ENCODE measurements at regions not wholly inside any gene's neighbourhood (a gene's known extent, or its start where the extent isn't known, plus 50 kb on each side); places are given as distances from the start of the nearest gene placed in this dataset.

- H3K4me3 ChIP-seq (ENCODE audit: control insufficient read depth, low read depth, low read length): no peak overlapping the region
- no peak for TF ChIP-seq CTCF (conservative IDR thresholded peaks at IDR 0.05; ENCODE audit: control insufficient read depth, insufficient read depth, low read depth, low read length)
- no peak for DNase-seq (ENCODE audit: low read depth)
These were observed 100.3 kb downstream of the ZNF280B start for GRCh38 chr22:22408269-22408668.

GRCh38 chr22:22408731-22409696 lies 99.5 kb downstream of the ZNF280B start:
- TF ChIP-seq CTCF (conservative IDR thresholded peaks at IDR 0.05; ENCODE audit: control insufficient read depth, insufficient read depth, low read depth, low read length): peak; percentile 48
- no peak overlapping the region for H3K4me3 ChIP-seq (ENCODE audit: control insufficient read depth, low read depth, low read length)
- DNase-seq (ENCODE audit: low read depth): peak; percentile 17

GRCh38 chr22:22410121-22410520 lies 98.4 kb downstream of the ZNF280B start:
- no peak for TF ChIP-seq CTCF (conservative IDR thresholded peaks at IDR 0.05; ENCODE audit: control insufficient read depth, insufficient read depth, low read depth, low read length)
- peak; percentile 16 for DNase-seq (ENCODE audit: low read depth)
- H3K4me3 ChIP-seq (ENCODE audit: control insufficient read depth, low read depth, low read length): no peak overlapping the region

GRCh38 chr22:22410677-22411076 lies 97.9 kb downstream of the ZNF280B start:
- TF ChIP-seq CTCF (conservative IDR thresholded peaks at IDR 0.05; ENCODE audit: control insufficient read depth, insufficient read depth, low read depth, low read length): no peak
- no peak for DNase-seq (ENCODE audit: low read depth)
- no peak overlapping the region for H3K4me3 ChIP-seq (ENCODE audit: control insufficient read depth, low read depth, low read length)

GRCh38 chr22:22414266-22414665 lies 94.3 kb downstream of the ZNF280B start:
- no peak for DNase-seq (ENCODE audit: low read depth)
- no peak overlapping the region for H3K4me3 ChIP-seq (ENCODE audit: control insufficient read depth, low read depth, low read length)
- TF ChIP-seq CTCF (conservative IDR thresholded peaks at IDR 0.05; ENCODE audit: control insufficient read depth, insufficient read depth, low read depth, low read length): no peak

- no peak for DNase-seq (ENCODE audit: low read depth)
- TF ChIP-seq CTCF (conservative IDR thresholded peaks at IDR 0.05; ENCODE audit: control insufficient read depth, insufficient read depth, low read depth, low read length): no peak
- H3K4me3 ChIP-seq (ENCODE audit: control insufficient read depth, low read depth, low read length): no peak overlapping the region
These were observed 90.9 kb downstream of the ZNF280B start for GRCh38 chr22:22417495-22418162.

Measured in fibroblast of mammary gland (primary cell).